Raji (cell line): ENCODE measurements at regions not wholly inside any gene's neighbourhood (a gene's known extent, or its start where the extent isn't known, plus 50 kb on each side); places are given as distances from the start of the nearest gene placed in this dataset.

ENCODE experiments used
- POLR2A ChIP-seq: IDR thresholded peaks from 2 replicates; pipeline ENCODE4 v1.6.1; 2011; ENCODE audit warnings: low read depth, low read length, control low read depth; ENCODE audit not compliant: insufficient read depth

DNA sequence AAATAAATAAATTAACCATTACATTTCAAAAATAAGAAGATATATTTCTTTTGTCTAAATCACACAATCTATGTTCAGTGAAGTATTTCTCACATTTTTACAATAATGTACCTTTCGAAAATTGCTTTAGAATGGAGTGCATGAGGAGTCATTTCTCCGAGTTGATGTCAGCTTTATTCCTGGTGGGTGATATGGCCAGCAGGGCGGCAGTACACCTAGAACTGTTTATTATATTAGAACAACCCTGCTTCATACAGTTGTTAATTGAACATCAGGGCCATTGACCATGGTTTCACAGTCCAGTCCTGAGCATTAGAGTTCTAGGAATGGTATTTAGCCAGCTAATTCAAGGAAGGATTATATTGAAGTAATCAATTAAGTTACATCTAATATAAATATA is 696.3 kb upstream of the SLC10A2 start:
- no peak for TF ChIP-seq POLR2A

DNA sequence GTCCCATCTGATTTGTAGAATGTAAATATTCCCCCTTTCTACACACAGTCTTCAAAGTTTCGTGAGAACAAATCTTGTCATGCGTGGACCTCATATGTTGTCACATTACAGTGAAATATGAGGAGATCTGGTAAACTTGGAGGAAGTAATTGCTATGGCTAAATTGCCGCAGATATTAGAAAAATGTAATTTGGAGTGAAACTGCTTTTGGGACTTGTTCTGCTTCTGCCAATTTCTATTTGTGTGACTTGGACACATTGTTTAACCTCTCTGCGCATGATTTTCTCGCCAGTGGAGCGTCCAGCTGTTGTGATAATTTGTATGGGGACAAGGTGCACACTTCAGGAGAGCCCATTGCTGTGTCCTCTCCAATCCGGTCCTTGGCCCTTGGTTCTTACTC is 693.1 kb upstream of the SLC10A2 start:
- no peak for TF ChIP-seq POLR2A

DNA sequence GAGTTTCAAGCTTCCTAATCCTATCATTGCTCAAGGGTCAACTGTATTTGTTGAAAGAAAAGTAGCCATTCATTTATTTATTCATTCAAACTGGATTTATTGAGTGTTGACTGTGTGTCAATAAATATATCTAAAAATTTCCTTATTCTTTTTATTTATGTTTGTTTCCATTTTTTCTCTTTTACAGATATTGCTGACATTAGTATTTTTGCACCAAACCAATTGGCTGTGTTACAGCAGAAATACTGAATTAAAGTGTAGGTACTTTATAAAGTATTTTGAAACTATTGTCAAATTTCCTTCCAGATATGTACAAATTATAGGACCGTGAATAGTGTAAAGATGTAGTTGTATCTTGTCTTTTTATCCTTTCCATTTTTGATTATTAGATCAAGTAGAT is 692.0 kb upstream of the SLC10A2 start:
- TF ChIP-seq POLR2A, result no peak

DNA sequence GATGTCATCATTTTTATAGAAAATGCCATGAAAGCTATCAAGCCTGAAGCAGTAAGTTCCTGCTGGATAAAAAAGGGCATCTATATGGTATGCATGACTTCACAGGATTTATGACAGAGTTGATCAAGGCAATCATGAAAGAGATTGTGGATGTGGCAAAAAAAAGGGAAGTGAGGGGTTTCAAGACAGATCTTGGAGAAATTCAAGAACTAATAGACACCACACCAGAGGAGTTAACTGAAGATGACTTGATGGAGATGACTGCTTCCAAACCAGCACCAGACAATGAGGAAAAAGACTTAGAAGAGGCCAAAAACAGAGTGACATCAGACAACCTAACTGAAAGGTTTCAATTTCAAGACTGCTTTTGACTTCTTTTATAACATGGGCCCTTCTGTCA is 691.1 kb upstream of the SLC10A2 start:
- no peak for TF ChIP-seq POLR2A

DNA sequence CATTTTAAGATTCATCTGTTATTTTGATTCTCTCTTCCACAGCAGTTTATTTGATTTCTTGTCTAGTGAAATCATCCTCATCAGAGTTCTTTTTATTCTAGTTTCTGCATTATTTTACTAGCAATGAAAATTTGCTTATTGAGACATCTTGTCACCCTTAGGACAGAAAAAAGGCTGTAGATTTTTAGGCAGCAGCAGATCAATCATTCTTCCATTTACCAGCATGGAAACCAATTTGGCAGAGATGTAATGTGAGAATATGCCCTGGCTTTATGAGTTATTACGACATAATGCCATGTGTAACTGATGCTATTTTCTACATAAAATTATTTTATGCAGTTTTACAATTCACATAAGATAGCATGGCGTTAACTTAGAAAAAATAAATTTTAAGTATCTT is 688.6 kb upstream of the SLC10A2 start:
- no peak for TF ChIP-seq POLR2A

DNA sequence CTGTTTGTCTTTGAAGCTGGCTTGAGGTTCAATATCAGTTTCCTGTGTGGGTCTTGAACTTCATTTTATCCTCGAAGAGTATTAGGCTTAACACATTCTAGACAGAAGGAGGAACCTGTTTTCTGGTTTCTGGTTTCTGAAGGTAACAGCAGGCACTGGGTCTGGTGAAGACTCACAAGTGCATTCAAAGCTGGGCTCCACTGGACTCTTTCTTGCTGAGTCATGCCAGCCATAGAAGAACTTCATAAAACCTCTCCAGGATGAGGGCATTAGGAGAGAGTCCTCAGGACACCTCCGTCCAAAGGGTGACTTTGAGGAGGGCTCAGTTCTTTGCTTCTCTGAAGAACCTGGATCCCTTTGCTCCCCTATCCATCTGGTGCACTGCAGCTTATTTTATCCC is 668.6 kb upstream of the SLC10A2 start:
- TF ChIP-seq POLR2A, result no peak

DNA sequence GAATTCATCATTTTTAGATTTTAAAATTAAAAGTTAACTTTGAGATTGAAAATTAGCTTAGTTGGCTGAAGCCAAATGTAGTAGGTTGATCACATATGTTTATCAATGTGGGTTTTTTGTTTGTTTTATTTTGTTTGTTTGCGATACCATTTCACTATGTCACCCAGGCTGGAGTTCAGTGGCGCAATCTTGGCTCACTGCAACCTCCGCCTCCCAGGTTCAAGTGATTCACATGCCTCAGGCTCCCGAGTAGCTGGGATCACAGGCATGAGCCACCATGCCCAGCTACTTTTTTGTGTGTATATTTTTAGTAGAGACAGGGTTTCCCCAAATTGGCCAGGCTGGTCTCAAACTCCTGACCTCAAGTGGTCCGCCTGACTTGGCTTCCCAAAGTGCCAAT is 665.7 kb upstream of the SLC10A2 start:
- no peak for TF ChIP-seq POLR2A

DNA sequence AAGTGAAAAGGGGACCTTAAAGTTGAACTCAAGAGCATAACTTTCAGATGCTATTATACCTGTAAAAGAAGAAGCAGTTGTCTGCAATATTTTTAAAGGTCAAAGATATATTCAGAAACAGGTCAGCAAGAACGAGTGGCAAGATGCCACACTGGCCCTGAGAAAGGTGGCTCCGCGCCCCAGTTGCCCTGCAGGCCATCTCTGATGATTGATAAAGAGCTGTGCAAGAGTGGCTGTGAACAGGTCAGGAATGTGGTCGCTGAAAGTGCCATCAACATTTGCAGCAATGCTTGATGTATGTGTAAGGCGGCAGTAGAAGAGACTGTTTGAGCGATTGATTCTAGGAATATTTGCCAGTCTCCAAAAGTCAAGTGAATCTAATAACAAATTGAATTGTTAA is 664.2 kb upstream of the SLC10A2 start:
- no peak for TF ChIP-seq POLR2A

DNA sequence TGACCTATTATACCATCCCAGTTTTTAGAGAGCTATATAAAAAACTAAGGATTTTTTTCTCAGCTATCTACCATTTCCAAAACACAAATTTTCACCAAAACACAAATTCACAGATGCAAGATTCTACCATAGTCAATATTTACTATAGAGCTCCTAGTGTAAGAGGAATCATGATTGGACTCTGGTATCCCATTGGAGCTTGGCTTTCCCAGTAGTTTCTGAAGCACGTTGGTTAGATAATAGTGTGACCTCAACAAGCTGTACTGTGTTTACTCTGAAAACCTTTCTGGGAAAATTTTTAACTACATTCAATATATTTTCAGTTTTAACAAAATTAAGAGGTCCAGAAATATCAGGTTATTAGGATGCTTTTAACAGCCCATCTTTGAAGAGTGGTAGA is 660.6 kb upstream of the SLC10A2 start:
- no peak for TF ChIP-seq POLR2A

DNA sequence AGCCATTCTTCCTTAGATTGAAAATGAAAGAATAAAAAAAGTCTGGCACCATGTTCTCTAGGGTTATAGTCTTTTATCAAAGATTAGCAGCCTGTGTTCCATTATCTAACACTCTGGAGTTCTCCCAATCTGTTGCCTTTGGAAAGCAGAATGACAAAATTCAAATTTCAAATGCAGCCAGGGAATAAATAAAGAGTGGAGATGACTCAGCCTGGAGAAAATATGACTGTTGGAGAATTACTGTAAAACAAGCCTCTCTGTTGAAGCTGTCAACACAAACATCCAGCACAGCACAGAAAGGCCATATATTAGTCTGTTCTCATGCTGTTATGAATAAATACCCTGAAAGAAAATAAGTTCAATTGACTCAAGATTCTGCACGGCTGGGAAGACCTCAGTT is 650.5 kb upstream of the SLC10A2 start:
- TF ChIP-seq POLR2A, result no peak

DNA sequence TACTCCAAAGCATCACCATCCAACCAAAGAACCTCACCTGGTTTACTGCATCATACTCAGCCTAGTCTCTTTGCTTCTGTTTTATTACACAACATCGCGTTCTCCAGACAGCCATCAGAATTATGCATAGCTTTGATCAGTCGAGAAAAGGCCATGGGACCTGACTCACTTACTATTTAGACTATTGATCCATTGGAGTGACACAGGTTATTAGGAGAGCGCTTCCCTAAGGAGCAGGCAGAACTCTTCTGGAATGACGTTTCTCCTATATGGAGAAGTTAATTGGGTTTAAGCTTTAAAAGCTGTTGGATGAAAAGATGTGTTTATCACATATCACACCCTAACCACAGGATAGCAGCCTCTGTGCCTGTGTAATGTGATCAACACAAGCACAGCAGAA is 649.1 kb upstream of the SLC10A2 start:
- no peak for TF ChIP-seq POLR2A

DNA sequence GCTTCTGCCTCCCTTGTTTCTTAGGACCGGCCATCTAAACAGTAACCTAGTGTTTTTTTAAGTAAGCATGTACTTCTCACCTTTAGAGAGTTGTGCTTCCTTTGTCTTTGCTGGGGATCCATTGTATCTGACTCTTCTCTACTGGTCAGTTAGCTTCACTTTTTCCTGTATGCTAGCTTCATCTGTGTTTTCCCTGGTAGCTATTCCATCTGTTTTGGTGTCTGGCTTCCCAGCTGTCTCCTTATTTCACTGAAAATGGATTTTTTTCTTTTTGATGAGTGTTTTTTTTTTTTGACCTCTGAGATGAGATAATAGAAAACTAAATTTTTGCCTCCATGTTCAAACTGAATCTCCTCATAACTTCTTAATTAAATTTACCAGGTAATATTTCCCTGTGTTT is 637.0 kb upstream of the SLC10A2 start:
- no peak for TF ChIP-seq POLR2A

DNA sequence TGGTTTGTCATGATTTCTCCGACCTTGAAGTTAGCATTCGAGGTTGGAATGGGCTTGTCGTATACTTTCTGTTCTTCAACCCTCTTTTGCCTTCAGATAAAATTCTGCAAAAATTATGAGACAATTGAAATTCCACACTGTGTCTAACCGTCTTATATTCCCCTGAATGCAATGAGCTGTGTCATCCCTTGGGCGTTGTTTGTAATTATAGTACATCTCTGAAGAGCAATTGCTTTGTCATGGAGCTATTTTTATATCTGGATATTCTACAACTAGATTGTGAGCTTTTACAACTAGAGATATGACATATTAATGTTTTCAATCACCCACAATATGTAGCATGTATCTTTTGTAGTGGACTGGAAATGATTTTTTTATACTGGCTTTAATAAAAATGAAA is 631.8 kb upstream of the SLC10A2 start:
- TF ChIP-seq POLR2A, result no peak

DNA sequence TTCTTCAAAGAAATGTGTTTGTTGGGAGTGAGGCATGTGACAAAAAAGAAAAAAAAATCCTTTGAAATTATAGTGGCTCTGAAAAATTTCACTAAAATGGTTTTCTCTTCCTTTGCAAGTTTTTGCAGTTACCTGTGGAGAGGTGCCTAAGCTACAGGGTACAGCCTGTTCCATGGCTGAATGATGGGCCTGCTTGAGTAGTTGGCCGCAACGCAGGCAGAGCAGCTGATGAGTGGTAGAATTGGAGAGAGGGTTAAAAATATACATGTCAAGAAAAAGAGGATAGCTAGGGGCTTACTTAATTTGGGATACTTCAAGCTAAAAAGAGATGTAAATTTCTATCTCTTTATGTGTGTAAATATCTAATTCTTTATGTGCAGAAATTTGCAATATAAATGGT is 629.1 kb upstream of the SLC10A2 start:
- no peak for TF ChIP-seq POLR2A

DNA sequence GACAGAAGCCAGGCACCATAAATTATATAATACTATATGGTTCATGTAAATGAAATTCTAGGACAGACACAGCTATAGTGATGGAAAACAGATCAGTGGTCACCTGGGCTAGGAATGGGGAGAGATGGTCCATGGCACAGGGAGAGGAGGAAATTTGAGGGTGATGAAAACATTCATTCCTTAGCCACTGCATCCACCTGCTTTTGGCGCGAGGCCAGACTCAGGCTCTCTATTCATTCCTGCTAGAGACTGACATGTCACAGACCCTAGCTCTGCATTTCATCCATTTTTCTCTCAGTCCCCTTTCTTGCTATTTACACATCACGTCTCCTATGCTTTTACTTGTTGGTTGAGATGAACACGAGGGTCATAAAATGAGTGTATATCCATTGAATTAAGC is 628.3 kb upstream of the SLC10A2 start:
- TF ChIP-seq POLR2A, result no peak

DNA sequence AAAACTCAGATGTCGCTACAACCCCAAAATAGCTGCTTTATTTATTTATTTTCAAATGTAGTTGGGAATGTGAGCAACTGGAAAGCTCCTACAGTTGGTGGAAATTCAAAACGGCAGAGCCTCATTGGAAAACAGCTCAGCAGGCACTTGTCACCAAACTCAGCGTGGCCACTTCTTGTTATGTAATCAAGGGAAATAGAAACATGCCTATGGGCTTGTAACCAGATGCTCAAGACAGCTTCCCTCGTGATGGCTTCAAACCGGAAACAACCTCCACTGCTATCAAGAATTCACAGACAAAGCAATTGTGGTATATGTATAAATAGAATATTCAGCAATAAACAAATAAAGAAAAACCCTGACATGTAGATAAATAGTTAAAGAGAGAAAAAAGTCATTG is 627.8 kb upstream of the SLC10A2 start:
- no peak for TF ChIP-seq POLR2A

DNA sequence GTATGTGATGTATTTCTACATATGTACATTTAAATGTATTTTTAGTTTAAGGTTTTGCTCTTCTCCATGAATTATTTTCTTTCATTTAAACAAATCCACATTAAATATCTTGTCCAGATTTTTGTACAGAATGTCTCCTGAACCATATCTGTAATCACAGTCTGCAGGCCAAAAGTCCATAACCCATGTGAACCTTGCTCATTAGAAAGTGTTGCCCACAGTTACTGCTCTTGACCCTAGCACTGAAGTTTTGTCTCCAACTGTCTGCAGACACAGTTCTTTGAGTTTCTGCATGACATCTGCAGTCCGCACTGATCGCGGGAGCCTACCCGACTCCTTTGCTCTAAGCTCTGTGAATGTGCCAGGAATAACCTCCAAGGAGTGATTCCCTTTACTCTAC is 626.2 kb upstream of the SLC10A2 start:
- TF ChIP-seq POLR2A, result no peak

DNA sequence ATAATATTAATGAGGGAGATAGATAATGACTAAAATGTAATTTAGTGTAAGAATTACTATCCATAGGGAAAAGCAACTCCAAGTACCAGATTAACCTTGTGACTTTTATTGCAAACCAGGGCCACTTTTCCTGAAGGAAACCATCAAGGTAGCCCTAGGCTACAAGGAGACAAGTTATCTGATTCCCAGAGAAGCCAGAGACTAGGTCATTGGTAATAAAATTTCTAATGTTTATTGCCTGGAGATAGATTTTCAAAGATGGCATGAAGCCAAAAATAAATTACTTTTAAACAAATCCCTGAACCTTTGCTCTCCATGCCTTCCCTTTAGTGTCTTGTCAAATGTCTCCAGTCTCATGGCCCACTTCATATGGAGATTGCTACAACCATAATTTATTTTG is 610.1 kb upstream of the SLC10A2 start:
- no peak for TF ChIP-seq POLR2A

DNA sequence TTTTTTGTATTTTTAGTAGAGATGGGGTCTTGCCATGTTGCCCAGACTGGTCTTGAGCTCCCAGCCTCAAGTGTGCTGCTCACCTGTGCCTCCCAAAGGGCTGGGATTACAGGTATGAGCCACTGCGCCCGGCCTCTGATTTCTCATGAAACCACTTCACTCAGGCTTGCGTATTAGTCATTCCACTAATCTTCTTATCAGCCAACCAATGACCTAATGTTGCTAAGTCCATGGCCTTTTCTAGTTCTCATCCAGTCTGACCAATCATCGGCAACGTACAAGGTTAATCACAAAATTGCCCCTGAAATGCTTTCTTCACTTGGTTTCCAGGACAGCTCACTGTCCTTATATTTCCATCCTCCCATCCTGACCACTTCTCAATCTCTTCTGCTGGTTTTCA is 605.3 kb upstream of the SLC10A2 start:
- no peak for TF ChIP-seq POLR2A

DNA sequence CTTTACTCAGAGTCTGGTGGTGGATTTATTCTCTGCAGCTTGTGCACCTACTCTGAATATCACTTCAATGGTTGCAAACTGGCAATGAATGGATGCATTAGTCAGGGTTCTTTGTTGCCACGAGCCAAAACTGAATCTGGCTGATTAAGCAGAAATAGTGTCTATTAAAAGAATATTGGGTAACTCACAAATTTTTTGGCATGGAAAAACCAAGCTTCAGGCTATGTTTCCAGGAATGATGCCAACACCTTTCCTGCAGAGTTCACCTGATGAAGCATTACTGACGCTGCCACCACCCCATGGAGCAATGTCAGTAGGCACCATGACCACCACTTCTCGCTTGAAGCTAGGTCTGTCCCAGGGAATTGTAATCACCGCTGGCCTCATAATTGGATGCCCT is 597.8 kb upstream of the SLC10A2 start:
- no peak for TF ChIP-seq POLR2A
